Peyer's patch (tissue), 4 donors: ENCODE measurements at regions not wholly inside any gene's neighbourhood (a gene's known extent, or its start where the extent isn't known, plus 50 kb on each side); places are given as distances from the start of the nearest gene placed in this dataset.

ENCODE experiments used
- DNase-seq, 3 donors: peaks; one replicate each; pipeline ENCODE4 v3.0.0-alpha.2; 2017 to 2019
- H3K27ac ChIP-seq, 4 donors: fragments of 200-600 bp; sonication (generic); one replicate each; pipeline ENCODE4 v1.5.1; 2016 to 2019
- H3K27me3 ChIP-seq, 2 donors: fragments of 200-600 bp; sonication (generic); one replicate each; pipeline ENCODE4 v1.5.1; 2019
- H3K36me3 ChIP-seq, 3 donors: fragments of 200-600 bp; sonication (generic); one replicate each; pipeline ENCODE4 v1.5.1; 2016 to 2019
- H3K4me1 ChIP-seq, 4 donors: fragments of 200-600 bp; sonication (generic); one replicate each; pipeline ENCODE4 v1.5.1; 2016 to 2019
- H3K4me3 ChIP-seq, 4 donors: fragments of 200-600 bp; sonication (generic); 1 replicate in 3 of 4; 2 replicates in 1 of 4; pipeline ENCODE4 v1.5.1; 2016 to 2019; ENCODE audit warnings: mild to moderate bottlenecking in 1 of 4
- H3K9me3 ChIP-seq, 4 donors: fragments of 200-600 bp; sonication (generic); one replicate each; pipeline ENCODE4 v1.5.1; 2016 to 2019; ENCODE audit warnings: mild to moderate bottlenecking in 1 of 4
- POLR2A ChIP-seq, 2 donors: fragments of 450-650 bp; IDR thresholded peaks; one replicate each; pipeline ENCODE4 v1.5.1; 2017; ENCODE audit warnings: antibody characterized with exemption in 2 of 2, mild to moderate bottlenecking in 2 of 2, moderate library complexity in 2 of 2
- TF ChIP-seq, protein P1 (sequence below), 6 experiments: fragments of 450-650 bp in 4 of 6; fragments of 200-600 bp in 2 of 6; sonication (generic) in 1 of 6; IDR thresholded peaks; one replicate each; pipeline ENCODE4 v1.5.1; 2017 to 2019; ENCODE audit warnings: antibody characterized with exemption in 6 of 6, mild to moderate bottlenecking in 3 of 6, moderate library complexity in 1 of 6

DNA sequence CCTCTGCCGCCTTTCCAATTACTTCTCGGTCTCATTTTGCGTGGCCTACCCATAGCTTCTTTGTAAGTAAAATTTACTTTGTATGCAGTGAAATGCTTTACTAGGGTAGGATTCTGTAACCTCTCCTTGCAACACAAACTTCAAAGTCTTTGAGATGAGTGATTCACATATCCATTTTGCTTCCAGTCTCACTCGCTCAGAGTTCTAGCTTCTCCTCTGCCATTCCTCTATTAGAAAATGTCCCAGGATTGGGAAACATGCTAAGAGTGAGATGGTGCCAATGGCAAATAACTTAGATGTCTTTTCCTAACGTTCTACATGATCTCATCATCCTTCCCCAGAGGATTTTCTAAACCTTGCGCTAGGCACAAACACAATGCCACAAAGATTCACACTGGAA is 270.5 kb upstream of the SLC30A5 start:
- H3K27ac ChIP-seq = no peak overlapping the region
- TF ChIP-seq, protein P1, sequence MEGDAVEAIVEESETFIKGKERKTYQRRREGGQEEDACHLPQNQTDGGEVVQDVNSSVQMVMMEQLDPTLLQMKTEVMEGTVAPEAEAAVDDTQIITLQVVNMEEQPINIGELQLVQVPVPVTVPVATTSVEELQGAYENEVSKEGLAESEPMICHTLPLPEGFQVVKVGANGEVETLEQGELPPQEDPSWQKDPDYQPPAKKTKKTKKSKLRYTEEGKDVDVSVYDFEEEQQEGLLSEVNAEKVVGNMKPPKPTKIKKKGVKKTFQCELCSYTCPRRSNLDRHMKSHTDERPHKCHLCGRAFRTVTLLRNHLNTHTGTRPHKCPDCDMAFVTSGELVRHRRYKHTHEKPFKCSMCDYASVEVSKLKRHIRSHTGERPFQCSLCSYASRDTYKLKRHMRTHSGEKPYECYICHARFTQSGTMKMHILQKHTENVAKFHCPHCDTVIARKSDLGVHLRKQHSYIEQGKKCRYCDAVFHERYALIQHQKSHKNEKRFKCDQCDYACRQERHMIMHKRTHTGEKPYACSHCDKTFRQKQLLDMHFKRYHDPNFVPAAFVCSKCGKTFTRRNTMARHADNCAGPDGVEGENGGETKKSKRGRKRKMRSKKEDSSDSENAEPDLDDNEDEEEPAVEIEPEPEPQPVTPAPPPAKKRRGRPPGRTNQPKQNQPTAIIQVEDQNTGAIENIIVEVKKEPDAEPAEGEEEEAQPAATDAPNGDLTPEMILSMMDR (IDR thresholded peaks at IDR 0.05) = no peak
- no peak for TF ChIP-seq POLR2A (IDR thresholded peaks at IDR 0.05)

DNA sequence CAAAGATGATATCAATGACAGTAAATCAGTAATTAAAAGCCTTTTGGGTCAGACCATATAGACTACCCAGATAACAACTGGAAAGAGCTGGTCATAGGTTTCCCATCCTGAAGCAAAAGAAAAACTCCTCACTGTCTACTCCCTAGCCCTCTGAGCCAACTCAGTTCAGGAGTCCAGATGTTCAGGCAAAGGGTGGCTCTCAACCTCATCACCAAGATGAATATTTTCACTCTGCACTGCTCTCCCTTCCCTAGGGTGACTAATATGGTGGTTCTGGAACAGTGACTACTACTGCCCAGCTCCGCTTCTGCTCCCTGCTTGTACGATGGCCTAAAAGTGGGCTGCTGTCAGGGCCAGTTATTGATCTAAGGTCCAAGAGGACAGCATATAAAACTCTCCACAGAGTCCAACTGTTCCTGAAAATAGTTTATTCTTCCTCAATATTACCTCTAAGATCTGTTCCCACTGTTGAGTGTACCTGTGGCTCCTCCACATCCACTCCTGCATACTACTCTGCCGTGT is 263.4 kb upstream of the SLC30A5 start:
- no peaks in the 10 kb centered on the region for H3K4me1 ChIP-seq
- no peaks in the 10 kb centered on the region for H3K9me3 ChIP-seq
- TF ChIP-seq, protein P1 (IDR thresholded peaks at IDR 0.05) = no peak
- TF ChIP-seq POLR2A (IDR thresholded peaks at IDR 0.05) = no peak
- no peak overlapping the region for H3K27ac ChIP-seq
- H3K4me3 ChIP-seq = no peak overlapping the region
- DNase-seq = no peak
- H3K36me3 ChIP-seq = no peaks in the 10 kb centered on the region
- no peaks in the 10 kb centered on the region for H3K27me3 ChIP-seq

More for the DNA sequence above, 270.5 kb upstream of the SLC30A5 start:
- Histone ChIP-seq H3K4me3 (no peak overlapping the region), H3K9me3 (no peaks in the 10 kb centered on the region), H3K36me3 (no peaks in the 10 kb centered on the region), H3K27me3 (no peaks in the 10 kb centered on the region), H3K4me1 (no peaks in the 10 kb centered on the region)
- DNase-seq = no peak

DNA sequence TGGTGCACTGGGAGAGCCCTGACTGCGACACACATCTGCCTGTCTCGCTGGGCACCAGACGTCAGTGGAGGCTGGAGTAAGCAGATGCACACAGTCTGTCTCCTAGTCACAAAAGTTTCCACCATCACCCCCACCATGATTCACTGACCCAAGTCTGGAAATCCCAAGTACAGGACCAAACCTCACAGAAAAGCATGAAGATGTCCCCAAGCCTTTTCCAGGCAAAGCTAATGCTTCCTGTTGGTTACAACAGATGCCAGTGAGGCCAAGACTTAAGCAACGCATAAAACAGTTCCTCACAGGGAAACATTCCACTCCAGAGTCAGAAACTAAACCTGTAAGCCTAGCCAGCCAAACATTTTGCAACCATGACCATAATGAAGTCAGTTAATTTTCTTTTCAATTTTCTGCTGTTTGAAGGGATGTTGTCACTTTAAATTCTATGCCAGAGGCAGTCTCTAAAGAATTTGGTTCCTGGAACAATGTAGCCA is 259.3 kb upstream of the SLC30A5 start:
- DNase-seq = no peak
- no peak for TF ChIP-seq POLR2A (IDR thresholded peaks at IDR 0.05)
- TF ChIP-seq, protein P1 (IDR thresholded peaks at IDR 0.05) = no peak
- Histone ChIP-seq H3K4me3 (no peak overlapping the region), H3K9me3 (no peaks in the 10 kb centered on the region), H3K4me1 (no peaks in the 10 kb centered on the region), H3K36me3 (no peaks in the 10 kb centered on the region), H3K27me3 (no peaks in the 10 kb centered on the region), H3K27ac (no peak overlapping the region)

DNA sequence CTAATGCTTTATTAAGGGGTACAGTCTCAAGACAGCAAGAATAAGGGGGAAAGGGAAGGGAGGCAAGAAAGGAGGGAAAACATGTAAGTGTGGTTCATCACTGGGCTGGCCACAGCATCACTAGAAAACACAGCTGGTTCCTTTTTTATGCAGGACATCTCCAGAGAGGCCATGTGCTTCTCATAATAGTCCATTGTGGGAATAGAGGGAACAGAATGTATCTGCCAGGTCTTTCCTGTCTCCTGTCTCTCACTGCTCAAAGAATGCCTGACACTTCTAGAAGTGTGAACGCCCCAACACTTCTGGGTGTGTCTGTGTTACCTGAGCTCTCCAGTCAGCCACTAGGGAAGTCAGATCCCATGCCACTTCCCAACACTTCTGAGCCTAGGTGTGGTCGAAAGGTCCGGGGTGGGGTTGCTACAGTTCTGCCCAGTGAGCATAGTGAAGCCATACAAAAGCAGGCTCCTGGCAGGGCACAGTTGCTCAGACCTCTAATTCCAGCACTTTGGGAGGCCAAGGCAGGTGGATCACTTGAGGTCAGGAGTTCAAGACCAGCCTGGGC is 255.6 kb upstream of the SLC30A5 start:
- no peaks in the 10 kb centered on the region for H3K27me3 ChIP-seq
- H3K4me3 ChIP-seq = no peak overlapping the region
- no peak for DNase-seq
- no peaks in the 10 kb centered on the region for H3K36me3 ChIP-seq
- no peak overlapping the region for H3K27ac ChIP-seq
- H3K9me3 ChIP-seq = no peaks in the 10 kb centered on the region
- no peaks in the 10 kb centered on the region for H3K4me1 ChIP-seq
- no peak for TF ChIP-seq POLR2A (IDR thresholded peaks at IDR 0.05)
- TF ChIP-seq, protein P1 (IDR thresholded peaks at IDR 0.05) = no peak

DNA sequence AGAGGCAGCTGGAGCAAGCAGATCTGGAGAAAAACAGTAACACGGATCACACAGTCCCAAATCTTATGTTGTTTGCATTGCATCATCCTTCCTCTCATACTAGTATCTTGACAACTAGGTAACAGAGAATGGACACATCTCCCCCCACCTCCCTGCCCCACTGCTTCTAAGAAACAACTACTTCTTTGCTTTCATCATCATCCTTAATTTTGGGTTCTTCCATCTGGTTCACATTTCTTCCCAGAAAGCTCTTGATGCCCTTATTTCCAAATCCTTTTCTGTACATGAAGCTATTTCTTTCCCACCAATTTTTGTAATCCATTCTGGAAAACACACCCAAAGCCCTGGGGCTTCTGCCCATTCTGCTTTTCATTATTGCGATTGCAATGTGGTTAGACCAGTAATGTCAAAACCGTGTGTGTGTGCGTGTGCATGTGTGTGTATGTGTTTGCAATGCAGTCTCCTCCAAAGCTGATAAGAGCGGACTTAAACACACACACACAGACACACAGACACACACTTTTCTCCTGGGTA is 254.7 kb upstream of the SLC30A5 start:
- Histone ChIP-seq H3K4me1 (no peaks in the 10 kb centered on the region), H3K4me3 (no peak overlapping the region), H3K36me3 (no peaks in the 10 kb centered on the region), H3K27me3 (no peaks in the 10 kb centered on the region), H3K27ac (no peak overlapping the region), H3K9me3 (no peaks in the 10 kb centered on the region)
- TF ChIP-seq, protein P1 (IDR thresholded peaks at IDR 0.05) = no peak
- TF ChIP-seq POLR2A (IDR thresholded peaks at IDR 0.05) = no peak
- DNase-seq = no peak
